ENCODE measurements at regions not wholly inside any gene's neighbourhood (a gene's known extent, or its start where the extent isn't known, plus 50 kb on each side); places are given as distances from the start of the nearest gene placed in this dataset.

DNA sequence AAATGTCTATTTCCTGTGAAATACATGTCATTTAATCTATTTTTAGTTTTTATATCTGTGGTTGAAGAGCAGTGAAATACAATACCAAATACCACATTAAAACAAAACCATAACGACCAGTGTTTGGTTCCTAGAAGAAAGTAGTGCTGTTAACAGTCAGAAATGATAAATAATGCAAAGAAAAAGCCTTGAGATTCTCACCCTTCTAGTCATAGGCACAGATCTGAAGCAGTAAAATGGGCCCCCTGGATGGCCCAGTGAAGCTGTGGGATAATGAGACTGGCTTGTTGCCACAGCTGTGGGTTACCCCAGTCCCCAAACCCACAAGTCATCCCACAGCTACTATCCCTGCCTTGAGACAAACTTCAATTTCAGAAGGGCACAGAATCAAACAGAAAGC is 137.3 kb upstream of the RPL34 start:
- TF ChIP-seq, protein P1, sequence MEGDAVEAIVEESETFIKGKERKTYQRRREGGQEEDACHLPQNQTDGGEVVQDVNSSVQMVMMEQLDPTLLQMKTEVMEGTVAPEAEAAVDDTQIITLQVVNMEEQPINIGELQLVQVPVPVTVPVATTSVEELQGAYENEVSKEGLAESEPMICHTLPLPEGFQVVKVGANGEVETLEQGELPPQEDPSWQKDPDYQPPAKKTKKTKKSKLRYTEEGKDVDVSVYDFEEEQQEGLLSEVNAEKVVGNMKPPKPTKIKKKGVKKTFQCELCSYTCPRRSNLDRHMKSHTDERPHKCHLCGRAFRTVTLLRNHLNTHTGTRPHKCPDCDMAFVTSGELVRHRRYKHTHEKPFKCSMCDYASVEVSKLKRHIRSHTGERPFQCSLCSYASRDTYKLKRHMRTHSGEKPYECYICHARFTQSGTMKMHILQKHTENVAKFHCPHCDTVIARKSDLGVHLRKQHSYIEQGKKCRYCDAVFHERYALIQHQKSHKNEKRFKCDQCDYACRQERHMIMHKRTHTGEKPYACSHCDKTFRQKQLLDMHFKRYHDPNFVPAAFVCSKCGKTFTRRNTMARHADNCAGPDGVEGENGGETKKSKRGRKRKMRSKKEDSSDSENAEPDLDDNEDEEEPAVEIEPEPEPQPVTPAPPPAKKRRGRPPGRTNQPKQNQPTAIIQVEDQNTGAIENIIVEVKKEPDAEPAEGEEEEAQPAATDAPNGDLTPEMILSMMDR (IDR thresholded peaks at IDR 0.05; ENCODE audit: low read length): no peak
- no peak for TF ChIP-seq EZH2phosphoT487 (IDR thresholded peaks at IDR 0.05; ENCODE audit: low read length)
- no peak for TF ChIP-seq EZH2 (optimal IDR thresholded peaks at IDR 0.05; ENCODE audit: low read depth, low read length)

All from MM.1S (cell line).